ENCODE measurements at regions not wholly inside any gene's neighbourhood (a gene's known extent, or its start where the extent isn't known, plus 50 kb on each side); places are given as distances from the start of the nearest gene placed in this dataset.

GRCh38 chr6:115545672-115545986, 515.1 kb downstream of the FRK start:
- no peak overlapping the region for H3K4me3 ChIP-seq
- no peaks in the 10 kb centered on the region for H3K36me3 ChIP-seq (ENCODE audit: insufficient read depth)
- Mint-ChIP-seq H3K9me3 (no peaks in the 10 kb centered on the region; the same call in 2 of the 3 replicates), H3K27ac (no peak overlapping the region), H3K36me3 (ENCODE audit: low read depth) (no peaks in the 10 kb centered on the region), H3K4me1 (peaks cover 6% of the 10 kb centered on the region; the same call in 2 of the 3 replicates), H3K4me3 (no peak overlapping the region), H3K27me3 (ENCODE audit: insufficient read depth, low read depth, poor library complexity) (peaks cover 5% of the 10 kb centered on the region)
- no peak overlapping the region for H3K4me2 ChIP-seq
- TF ChIP-seq CTCF (conservative IDR thresholded peaks at IDR 0.05; ENCODE audit: low read depth in 2 of 2) = no peak
- TF ChIP-seq ZNF462 (CRISPR knock-in tag; IDR thresholded peaks at IDR 0.05) = no peak
- TF ChIP-seq POLR2AphosphoS5 (IDR thresholded peaks at IDR 0.05; ENCODE audit: low read depth) = no peak
- TF ChIP-seq CREB1 (CRISPR knock-in tag; IDR thresholded peaks at IDR 0.05; ENCODE audit: low read depth) = no peak
- TF ChIP-seq ZNF331 (CRISPR knock-in tag; IDR thresholded peaks at IDR 0.05; ENCODE audit: low read depth) = no peak
- no peak for TF ChIP-seq STAT1 (IDR thresholded peaks at IDR 0.05; ENCODE audit: unreplicated experiment)
- TF ChIP-seq REST (IDR thresholded peaks at IDR 0.05; ENCODE audit: unreplicated experiment) = no peak
- TF ChIP-seq EZH2 (IDR thresholded peaks at IDR 0.05; ENCODE audit: low read depth, unreplicated experiment) = no peak
- TF ChIP-seq ETS1 (IDR thresholded peaks at IDR 0.05) = no peak
- no peak for TF ChIP-seq JUNB (IDR thresholded peaks at IDR 0.05; ENCODE audit: unreplicated experiment)
- no peak for TF ChIP-seq ZNF114 (CRISPR knock-in tag; IDR thresholded peaks at IDR 0.05)
- no peak for TF ChIP-seq NANOG (IDR thresholded peaks at IDR 0.05; ENCODE audit: borderline replicate concordance)
- no peak for TF ChIP-seq EZH2phosphoT487 (IDR thresholded peaks at IDR 0.05; ENCODE audit: unreplicated experiment)
- H2AFZ ChIP-seq = peak overlapping the region; percentile 83; the same call in 1 of the 2 replicates
- H3K27ac ChIP-seq (ENCODE audit: low read depth) = no peak overlapping the region
- no peak; the same call in 1 of the 3 replicates for ATAC-seq
- H3K27me3 ChIP-seq (ENCODE audit: insufficient read depth) = peaks cover 50% of the 10 kb centered on the region
- H3K79me2 ChIP-seq (replicated peaks; ENCODE audit: insufficient read depth) = no peaks in the 10 kb centered on the region
- no peak for DNase-seq (ENCODE audit: low spot score)
- no peaks in the 10 kb centered on the region for H3F3A ChIP-seq (replicated peaks; ENCODE audit: low read depth)
- H4K20me1 ChIP-seq (replicated peaks; ENCODE audit: insufficient read depth) = no peaks in the 10 kb centered on the region
- H3K4me1 ChIP-seq (ENCODE audit: insufficient read depth) = no peaks in the 10 kb centered on the region
- peaks cover 7% of the 10 kb centered on the region; the same call in 1 of the 2 replicates for H3K9me2 ChIP-seq (ENCODE audit: insufficient read depth)

Data from GM23338 (cell line).